Stimulated activated CD4-positive, alpha-beta T cell treated with anti-CD3 and anti-CD28 coated beads, TNF-alpha, amount 100 ng/mL, for 48 hours (primary cell): ENCODE measurements at regions not wholly inside any gene's neighbourhood (a gene's known extent, or its start where the extent isn't known, plus 50 kb on each side); places are given as distances from the start of the nearest gene placed in this dataset.

Experiments used
- DNase-seq, 3 donors: peaks; one replicate each; pipeline ENCODE4 v3.0.0-alpha.2; 2020; ENCODE audit warnings: low read depth in 3 of 3

DNA sequence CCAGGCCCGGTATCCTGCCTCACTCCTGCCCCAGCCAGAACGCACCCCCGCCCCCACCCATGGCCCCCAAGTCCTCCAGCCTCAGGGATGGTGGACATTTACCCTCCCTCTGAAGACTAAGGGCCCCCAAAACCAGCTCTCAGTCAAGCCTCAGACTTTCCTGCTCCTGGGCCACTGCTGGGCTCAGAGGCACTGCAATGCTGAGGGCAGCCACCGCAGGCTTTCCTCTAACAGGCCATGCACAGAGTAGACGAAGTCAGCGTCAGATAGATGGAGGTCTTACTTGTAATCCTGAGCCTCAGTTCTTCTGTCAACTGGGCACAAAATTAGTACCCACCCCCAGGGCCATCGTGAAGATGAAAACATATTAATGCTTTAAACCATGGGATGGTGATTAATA is 92.6 kb downstream of the TTC32 start:
- DNase-seq, result no peak

DNA sequence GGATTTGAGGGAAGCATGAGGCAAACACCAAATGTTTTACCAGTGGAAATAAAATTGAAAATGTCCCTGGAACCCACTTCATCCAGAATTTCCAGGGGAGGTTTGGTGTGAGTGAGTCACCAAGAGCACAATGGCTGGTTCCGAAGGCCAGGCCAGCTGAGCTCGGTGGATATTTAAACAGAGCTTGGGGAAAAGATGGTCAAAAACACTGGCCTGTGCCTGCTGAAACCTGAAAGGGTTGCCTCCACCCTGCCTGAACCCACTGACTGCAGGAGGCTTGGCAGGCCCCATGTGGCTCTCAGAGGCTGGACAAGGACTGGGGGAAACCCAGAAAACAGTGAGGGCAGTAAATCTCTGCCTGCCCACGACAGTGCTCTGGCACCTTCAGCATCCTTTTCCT is 93.9 kb downstream of the TTC32 start:
- no peak for DNase-seq

DNA sequence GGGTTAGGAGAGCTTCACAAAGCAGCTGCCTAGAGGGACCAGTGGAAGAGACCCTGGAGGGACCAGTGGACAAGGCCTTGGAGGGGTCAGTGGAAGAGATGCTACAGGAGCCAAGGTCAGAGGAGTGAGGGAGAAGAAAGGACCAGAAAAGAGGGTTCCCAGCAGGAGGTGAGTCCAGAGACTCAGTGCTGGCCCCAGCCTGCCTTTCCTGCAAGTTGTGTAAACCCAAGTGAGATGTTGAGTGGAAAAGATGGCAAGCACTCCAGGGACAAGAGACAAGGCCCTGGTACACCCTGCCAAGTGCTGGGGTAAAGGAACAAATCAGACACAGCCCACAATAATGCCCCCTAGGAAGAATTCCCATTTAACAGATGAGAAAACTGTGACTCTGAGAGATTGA is 94.4 kb downstream of the TTC32 start:
- no peak for DNase-seq

- DNase-seq, result no peak
These were observed 95.2 kb downstream of the TTC32 start for GRCh38 chr2:19806591-19806990.

DNA sequence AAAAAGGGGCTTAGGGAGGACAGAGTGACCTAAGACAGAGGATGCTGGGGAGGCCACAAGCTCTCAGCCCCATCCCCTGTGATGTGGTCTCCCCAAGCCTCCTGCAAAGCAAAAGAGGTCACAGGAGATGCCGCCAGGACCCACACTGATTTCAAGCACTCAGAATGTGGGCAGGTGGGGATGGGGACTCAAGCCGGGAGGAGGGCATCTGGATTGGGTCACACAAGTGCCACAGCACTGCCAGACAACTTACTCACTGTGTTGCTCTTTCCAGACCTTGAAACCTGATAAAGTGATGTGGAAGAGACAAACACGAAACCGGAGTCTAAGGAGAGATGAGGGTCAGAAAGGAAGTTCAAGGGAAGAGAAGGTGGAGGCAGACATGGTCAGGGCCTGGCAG is 95.7 kb downstream of the TTC32 start:
- no peak for DNase-seq

DNA sequence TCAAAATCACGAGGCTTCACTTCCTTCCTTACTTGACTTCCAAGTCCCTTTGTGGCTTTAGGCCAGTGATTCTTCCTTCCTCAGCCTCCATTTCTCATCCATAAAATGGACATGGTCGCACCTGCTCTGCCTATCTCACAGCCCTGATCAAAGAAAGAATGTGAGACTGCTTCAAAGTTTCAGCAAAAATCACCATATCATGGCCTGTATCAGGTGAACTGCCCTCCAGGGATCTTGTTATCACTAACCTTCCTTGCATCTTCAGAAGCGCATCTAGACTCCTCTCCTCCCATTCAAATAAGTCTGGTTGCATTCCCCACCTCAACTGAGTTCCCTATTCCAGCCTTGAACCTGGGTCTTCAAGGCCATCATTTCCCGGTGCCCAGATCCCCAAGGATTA is 96.5 kb downstream of the TTC32 start:
- DNase-seq, result no peak

DNA sequence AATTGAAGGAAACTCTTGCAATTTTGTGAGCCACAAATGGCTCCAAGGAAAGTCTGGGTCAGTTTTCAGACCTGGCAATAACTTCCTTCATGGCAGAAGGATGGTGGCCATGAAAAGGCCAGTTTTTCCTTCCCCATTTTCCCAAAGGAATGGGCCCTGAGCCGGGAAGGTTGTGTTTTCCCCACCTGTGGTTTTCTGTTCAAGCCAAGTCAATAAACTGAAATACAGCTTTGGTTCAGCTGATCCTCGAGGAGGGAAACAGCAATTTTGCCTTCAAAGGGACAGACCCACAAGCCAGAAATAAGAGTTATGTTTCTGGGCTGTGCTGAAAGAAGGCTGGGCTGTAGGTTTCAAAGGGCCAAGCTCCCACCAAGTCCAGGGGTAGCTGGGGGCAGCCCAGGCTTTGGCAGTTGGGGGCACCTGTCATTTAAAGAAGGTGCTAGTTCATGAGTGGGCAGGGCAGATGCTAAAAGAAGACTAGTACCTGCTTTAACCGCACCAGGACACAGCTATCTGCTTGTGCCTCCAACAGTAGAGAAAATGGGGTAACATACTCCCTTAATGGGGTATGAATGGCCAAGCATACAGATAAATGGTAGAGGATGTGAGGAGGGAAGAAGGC is 97.0 kb downstream of the TTC32 start:
- no peak for DNase-seq

DNA sequence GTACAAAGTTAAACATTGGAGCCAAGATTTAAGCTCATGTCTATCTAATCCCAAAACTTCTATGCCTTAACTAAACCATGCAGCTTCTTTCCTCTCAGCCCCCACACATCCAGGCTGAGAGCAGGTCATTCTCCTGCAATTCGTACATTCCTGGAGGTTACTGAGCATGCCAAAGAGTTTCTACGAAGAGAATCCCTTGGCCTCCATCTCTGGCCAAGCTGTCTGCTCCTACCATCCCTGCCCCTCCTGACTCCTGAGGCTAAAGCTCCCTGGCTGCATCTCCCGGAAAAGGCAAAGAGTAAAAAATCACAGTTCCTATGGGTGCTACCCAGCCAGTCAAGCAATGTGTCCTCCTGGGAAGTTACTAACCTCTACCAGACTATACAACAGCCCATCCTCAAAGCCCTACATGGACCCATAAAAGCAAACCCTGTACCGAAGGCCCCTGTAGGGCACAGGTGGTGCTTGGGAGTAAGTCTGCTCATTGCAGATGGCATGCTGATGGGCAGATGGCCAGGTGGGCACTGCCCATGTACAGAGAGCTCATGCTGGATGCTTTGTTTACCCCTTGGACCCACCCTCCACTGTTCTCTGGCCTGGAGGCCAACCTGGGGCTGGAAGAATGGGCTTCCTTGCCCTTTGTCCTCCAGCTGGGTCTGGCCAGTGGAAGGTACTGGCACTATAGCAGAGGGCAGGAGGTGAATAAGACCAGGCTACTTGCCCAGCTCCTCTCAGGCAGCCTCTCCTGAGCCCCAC is 99.5 kb downstream of the TTC32 start:
- no peak for DNase-seq

DNA sequence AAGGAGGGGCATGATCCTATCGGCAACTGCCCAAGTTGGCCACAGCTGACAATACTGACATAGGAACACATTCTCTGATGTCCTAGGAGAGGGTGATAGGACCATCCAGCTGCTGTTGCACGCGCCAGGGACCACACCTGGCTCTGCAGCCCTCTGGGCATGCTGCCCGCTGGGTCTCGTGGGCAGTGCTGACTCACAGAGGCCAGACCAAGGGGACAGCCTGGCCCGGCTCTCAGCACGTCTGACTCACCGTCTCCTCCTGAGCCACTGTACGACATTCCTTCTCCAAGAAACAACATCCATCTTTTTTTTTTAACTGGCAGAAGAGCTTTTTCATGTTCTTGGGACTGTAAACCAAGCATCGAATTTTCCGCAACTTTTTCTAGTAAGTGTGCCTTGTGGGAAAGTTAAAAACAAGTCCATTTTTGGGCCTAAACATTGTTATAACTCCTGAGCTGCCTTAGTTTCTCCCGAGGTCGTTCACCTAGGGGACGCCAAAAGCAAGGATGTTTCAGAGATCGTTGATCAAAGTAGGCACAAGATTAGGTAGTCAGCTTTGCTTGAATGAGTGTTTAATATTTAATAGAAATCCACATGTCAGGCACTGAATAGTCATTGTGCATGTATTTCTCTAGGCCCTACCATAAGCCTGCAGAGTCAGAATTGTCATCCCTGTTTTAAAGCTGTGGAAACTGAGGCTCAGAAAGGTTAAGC is 100.3 kb downstream of the TTC32 start:
- no peak for DNase-seq

- DNase-seq, result no peak
These were observed 101.0 kb downstream of the TTC32 start for GRCh38 chr2:19800796-19801195.

DNA sequence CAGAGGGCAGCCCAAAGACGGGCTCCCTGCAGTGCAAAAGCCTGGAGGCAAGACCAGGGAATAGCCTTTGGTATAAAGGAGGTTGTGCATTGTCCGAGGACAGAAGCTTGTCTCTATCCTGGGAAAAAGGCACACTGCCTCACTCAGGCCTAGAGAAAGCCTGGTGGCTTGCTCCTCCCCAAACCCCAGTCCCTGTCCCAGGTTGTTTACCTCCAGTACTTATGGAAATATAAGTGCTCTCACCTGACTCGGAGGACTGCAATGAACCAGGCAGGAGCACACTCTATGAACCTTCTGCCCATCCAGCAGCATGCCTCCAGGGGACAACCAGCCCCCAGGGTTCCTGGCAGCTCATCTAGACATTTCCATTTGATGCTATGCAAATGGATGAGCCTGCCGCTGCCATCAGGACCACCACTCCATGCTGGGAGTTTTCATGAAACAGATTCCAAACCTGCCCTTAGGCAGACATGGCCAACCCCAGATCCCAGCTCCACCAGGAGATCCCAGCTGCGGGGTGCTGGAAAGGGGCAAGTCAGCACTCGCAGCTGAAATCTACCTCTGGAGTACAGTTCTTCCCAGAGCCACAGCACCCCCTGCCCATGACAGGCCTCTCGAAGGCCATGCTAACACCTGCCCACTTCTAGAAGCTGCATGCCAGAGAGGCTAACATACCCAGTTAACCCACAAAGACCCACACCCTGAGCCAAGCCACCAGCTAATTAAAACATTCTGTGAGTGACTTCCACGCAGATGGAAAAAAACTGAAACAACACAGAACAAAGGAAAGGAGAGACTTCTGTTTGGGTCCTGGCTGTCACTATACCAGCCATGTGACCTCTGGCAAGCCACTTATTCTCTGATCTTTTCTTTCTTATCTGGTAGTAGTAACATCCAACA is 101.7 kb downstream of the TTC32 start:
- DNase-seq, result no peak

- DNase-seq, result no peak
These were observed 103.9 kb downstream of the TTC32 start for GRCh38 chr2:19797871-19798270.

DNA sequence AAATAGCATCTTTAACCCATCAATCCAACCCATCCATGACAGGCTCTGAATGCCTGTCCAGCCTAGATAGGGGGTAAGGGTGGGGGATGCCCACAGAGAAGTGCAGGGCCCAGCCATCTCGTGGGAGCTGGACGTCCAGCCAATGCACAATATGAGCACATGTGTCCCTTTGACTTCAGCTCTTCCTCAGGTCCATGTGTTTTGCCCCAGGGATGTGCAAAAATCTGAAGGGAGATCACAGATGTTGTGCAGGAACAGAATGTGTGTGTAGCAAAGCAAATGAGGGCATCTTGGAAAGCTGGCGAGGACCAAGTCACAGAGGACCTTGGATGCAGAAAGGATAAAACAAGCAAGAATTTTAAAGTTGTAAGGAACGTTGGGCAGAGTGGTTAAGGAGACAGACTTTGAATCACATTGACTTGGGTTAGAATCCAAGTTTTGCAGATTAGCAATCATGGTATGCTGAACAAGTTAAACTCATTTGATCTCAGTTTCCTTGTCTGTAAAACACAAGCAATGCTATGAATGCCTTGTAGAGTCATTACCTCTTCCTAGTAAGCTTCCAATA is 104.5 kb downstream of the TTC32 start:
- DNase-seq, result no peak

- no peak for DNase-seq
These were observed 105.6 kb downstream of the TTC32 start for GRCh38 chr2:19796035-19796695.

DNA sequence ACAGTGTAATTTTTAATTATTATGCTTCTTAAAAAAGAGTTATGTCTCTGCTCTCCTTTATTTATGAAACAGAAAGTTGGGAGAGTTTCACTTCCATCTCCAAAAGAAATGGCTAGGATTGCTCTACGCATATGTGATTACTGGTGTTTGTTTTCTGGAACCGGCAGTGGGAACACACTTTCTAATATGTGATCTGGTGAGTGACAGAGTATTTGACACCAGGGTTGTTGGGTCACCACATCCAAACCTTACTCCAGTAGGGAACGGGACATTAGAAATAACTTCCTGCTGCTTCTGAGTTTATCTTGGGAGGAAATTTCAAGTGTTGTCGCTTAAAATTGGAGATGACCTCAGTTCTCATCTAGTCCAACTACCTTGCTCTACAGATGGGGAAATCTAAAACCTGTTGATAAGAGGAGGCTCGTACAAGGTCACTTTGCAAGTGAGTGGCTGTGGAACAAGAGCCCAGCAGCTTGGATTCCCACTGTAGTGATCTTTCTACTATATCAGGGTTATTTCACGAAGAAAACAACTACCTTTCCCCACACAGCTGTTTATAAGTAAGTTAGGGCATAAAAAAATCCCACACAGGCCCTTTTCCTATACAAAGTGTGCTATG is 108.5 kb downstream of the TTC32 start:
- DNase-seq, result no peak

DNA sequence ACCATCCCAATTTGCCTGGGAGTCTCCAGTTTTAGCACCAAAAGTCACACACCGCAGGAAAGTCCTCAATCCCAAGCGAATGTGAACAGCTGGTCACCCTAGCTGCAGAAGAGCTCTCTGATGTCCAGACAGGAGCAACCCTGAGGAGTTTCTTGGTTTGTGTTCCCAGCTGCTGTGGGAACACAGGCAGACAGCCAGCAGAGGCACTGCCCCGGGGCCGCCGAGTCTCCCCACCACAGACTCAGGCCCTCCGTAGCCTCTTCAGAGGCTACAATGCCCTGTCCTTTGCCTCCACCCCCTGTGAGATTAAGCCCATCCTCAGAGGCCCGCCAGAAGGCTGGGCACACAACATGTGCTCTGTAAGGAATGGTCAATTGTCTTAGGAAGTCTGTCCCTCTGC is 111.5 kb downstream of the TTC32 start:
- DNase-seq, result no peak

GRCh38 chr2:19787134-19787533 is 114.6 kb downstream of the TTC32 start:
- no peak for DNase-seq

DNA sequence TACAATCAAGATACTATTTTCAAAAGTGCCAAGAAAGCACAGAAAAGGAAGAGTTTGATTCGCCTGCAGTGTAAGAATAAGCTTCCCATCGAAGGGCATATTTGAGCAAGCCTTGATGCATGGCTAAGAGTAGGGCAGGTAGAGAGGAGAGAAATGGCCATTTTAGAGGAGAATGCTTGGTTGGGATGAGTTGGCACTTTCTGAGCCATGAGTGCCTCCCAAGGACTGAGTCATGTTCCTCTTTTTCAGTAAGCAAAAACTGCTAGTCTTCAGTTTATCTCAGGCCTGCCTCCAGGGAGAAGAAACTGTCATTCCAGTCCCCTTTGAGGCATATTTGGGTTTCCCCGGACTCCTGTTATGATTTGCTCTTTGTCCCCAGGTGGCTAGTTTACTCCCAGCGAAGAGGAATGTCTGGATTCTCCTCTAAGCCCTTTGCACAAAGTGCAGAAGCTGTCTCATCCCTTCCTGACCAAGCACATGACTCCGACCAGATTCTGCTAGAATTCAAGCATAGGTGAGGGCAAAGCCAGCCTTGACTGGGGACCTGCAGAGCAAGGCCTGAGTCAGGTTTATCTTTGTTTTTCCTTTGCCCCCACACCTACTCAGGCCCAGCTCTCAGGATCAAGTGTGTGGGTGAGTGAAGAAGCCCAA is 115.2 kb downstream of the TTC32 start:
- no peak for DNase-seq

GRCh38 chr2:19785867-19786266 is 115.9 kb downstream of the TTC32 start:
- no peak for DNase-seq

DNA sequence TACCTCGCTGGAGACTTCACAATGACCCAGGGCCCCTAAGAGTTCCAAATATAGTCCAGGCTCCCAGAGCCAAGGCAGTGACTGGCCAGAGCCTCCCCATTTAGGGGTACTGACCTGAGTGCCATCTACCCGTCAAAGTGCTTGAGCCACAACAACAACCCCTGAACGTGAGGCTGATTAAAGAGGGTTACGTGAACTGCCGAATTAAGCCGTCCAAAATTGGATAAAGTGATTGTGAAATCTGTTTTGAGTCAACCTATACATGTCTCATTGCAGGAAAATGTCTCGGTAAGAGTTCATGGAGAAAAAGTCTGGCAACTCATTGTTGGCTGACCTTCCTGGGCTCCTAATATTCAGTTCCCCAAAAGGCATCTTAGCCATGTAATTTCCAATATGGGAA is 116.3 kb downstream of the TTC32 start:
- no peak for DNase-seq
